Suppressor macrophage treated with lipopolysaccharide for 1 hour (primary cell): ENCODE measurements at regions not wholly inside any gene's neighbourhood (a gene's known extent, or its start where the extent isn't known, plus 50 kb on each side); places are given as distances from the start of the nearest gene placed in this dataset.
"Not testable (repeated sequence)": the region's sequence is repeated elsewhere in the genome, so short reads cannot be mapped to it uniquely, and the experiment has no call there.

Experiments
- DNase-seq, 3 donors: peaks; one replicate each; pipeline ENCODE4 v3.0.0-alpha.2; 2020 to 2022

DNA sequence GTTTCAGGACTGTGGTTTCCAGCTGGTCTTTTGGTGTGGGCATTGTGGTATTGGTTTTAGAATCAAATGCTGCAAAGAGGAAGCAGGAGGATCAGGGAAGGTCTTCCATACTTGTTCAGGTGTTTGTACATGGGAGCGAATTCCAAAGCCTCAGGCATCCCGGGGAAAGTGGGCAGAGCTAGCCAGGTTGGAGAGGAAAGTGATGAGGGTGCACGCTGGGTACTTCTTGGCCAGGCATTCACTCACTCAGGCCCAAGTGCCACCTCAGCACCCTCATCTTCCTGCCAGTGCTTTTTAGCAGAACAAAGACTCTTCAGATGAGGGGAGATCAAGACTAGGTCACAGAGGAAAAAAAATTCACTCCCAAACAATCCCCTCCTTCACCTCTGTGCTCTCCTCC is 241.1 kb upstream of the TBX18 start:
- no peak for DNase-seq

DNA sequence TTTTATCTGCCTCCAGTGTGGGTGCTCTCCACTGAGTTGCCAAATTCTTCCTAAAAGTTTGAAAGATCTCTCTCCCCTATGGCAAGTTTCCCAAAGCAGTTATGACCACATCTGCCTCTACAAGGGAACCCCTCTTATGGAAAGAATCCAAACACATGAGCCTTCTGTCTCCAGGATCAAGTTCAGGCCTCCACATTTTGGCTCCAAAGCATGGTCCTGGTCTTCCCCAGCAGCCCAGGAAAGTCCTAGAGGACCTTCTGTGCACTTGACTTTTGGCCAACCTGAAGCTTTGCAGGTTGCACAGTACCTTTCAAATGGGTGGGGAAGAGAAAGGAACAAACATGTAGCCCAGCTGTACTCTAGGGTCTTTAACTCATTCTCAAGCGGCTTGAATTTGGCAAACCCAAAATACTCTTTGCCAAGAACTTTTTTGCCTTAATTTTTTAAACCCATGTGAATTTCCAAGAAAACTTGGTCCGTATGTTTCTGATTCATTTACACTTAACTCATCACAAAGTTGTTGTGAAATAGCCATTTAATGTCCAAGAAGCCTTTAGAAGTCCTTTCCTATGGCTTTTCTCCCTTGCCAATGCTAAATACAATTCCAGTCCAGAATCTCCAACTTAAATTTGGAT is 240.1 kb upstream of the TBX18 start:
- DNase-seq: no peak

DNA sequence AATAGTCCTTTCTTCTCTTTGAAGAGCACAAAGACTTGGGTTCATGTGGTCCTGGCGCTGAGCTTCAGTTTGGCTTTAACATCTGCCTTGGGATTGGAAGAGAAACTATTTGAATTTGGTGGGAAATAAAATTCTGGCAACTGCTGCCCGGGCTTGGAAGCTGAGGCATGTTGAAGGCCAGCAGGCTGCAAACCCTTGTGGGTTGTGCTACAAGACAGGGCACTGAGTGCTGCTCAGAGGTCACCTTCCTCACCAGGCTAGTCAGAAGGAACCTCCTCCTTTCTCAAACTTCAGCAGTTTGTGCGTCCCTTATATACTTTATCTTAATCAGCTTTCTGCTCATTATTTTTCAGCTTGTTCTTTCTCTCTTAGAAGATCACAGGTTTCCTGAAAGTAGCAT is 238.4 kb upstream of the TBX18 start:
- no peak for DNase-seq

DNA sequence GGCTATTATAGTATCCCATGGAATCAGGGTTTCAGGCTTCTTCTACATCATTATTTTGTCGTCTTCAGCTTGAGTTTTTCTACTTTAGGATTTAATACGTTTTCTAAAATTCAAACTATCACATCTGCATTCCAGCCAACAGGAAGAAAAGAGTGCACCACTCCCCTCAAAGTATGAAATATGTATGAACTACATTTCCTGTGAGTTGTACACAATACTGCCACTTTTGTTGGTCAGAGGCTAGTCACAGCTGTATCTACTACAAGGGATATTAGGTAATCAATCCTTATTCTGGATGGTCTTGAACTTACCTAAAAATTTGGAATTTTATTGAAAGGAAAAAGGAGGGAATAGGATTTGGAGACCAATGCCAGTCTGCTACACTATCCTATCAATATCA is 235.6 kb upstream of the TBX18 start:
- no peak for DNase-seq

DNA sequence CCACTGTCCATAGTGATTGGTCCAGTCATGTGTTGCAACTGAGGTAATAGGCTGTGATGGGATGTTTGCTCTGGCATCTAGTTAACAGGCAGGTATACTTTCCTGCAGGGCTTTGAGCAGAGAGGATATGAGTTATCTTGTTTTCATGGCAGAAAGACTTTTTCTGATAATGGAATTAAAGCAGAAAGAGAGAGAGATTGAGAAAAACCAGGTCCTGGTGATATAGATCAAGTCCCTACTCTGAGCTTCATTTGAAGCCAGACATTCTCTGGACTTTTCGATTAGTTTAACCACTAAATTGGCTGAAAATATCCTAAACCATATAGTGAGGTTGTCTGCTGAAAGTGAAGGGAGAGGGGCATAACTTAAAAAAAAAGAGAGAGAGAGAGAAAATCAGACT is 233.8 kb upstream of the TBX18 start:
- DNase-seq: no peak

DNA sequence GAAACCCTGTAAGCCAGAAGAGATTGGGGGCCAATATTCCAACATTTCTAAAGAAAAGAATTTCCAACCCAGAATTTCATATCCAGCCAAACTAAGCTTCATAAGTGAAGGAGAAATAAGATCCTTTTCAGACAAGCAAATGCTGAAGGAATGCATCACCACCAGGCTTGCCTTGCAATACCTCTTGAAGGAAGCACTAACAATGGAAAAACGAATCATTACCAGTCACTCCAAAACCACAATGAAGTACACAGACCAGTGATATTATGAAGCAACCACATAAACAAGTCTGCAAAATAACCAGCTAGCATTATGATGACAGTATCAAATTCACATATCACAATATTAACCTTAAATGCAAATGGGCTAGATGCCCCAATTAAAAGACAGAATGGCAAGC is 224.4 kb upstream of the TBX18 start:
- DNase-seq: not testable (repeated sequence)

DNA sequence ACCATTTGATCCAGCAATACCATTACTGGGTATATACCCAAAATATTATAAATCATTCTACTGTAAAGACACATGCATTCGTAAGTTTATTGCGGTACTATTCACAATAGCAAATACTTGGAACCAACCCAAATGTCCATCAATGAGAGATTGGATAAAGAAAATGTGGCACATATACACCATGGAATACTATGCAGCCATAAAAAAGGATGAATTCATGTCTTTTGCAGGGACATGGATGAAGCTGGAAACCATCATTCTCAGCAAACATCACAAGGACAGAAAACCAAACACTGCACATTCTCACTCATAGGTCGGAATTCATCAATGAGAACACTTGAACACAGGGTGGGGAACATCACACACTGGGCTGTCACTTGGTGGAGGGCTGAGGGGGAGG is 221.1 kb upstream of the TBX18 start:
- not testable (repeated sequence) for DNase-seq

- DNase-seq: no peak
Observed at GRCh38 chr6:84979541-84979940, 215.1 kb upstream of the TBX18 start.

DNA sequence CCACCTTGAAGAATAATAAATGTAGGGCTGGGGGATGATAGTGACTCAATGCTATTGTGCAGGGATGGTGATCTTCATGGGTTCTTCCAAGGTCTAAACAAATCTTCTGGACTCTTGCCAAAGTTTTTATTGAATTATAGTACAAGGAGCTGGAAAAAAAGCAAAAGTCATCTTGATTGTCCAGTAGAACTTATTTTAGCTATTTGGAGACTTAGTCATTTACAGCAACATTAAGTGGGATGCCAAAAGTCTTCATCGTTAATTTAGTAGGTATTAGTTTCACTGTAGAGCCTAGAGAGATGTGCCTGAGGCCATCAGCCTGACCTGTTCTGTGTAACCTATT is 212.9 kb upstream of the TBX18 start:
- DNase-seq: no peak

GRCh38 chr6:84976526-84977362 is 212.3 kb upstream of the TBX18 start:
- DNase-seq: no peak

- no peak for DNase-seq
Observed at GRCh38 chr6:84975316-84975715, 210.9 kb upstream of the TBX18 start.

DNA sequence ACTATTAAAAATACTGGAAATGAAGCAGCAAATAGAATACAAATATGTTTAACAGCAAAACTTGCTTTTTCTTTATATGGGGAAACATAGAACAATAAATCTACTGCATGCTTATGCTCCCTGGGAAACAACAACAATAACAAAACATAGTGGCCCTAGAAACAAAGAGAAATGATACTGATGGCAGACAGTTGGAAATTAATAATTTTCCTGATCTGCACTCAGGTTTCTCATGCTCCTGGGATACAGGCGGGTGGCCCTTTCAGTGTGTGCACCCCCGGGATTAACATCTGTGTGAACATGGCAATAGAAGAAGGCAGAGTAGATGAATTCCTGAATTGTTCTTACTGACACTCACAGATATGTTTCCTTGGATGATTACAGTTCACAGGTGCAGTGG is 209.2 kb upstream of the TBX18 start:
- no peak for DNase-seq

DNA sequence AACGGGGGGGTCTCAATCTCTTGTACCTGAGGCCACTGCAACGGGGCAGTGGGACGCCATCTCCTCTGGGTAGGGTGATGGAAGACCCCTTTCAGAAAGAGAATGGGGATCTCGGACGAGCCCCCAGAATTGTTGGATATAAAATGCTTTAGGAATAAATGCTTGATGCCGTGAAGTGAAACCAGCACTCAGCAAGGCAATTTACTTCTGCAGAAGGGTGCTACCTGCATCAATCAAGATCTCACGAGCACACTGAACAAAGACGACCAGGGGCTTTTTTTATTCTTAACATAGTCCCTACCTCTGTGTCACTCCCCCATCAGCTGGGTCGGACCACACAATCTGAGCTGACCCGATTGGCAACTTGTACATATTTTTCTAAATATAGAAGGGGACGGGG is 203.6 kb upstream of the TBX18 start:
- DNase-seq: no peak

GRCh38 chr6:84967389-84967788 is 203.0 kb upstream of the TBX18 start:
- DNase-seq: no peak

DNA sequence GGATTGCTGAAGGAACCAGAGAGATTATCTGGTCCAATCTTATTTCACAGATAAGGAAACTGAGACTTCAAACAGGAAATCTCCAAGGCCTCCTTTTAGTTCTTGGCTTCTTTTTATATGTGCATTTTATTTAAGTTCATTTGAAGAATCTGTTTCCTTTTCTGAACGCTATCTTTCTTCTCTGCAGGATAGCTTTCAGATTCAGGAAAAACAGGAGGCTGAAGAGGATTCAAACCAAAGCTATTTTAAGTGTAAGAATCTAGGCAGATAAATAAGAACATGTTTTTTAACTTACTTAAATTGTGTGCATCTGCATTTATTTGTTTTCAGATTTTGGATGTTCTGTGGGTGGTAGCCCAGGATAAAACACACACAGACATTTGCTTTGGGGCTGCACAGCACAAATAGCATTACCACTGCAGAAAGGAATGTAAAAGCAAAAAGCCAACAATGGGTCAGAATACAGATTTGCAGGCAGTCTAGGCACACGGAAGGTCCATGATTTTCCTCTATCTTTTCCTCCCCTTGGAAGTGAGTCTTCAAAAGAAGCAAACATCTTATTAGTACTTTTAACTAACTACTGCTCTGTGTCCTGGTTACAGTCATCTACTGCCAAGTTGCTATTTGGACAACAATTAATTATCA is 188.8 kb upstream of the TBX18 start:
- no peak for DNase-seq

- not testable (repeated sequence) for DNase-seq
Observed at GRCh38 chr6:84944926-84945325, 180.5 kb upstream of the TBX18 start.

- DNase-seq: no peak
Observed at GRCh38 chr6:84943905-84944304, 179.5 kb upstream of the TBX18 start.

GRCh38 chr6:84941609-84942008 is 177.2 kb upstream of the TBX18 start:
- DNase-seq: not testable (repeated sequence)

GRCh38 chr6:84929212-84929611 is 164.8 kb upstream of the TBX18 start:
- DNase-seq: no peak

DNA sequence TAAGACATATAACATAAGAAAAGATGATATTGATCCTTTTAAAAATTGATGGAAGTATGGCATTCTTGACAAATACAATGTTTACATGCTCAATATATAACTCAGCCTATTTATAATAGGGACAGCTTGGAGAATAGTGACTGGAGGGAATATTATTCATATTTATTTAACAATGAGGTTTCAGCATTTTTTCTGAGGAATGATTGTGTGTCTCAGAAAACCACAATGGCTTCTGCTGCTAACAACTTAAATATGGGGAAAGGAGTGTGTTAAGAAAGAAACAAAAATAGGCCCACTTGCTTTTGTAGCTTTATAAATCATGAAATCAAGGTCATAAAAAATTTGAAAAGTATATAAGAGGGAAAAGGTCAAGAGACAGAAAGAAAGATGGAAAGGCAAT is 163.2 kb upstream of the TBX18 start:
- DNase-seq: no peak

DNA sequence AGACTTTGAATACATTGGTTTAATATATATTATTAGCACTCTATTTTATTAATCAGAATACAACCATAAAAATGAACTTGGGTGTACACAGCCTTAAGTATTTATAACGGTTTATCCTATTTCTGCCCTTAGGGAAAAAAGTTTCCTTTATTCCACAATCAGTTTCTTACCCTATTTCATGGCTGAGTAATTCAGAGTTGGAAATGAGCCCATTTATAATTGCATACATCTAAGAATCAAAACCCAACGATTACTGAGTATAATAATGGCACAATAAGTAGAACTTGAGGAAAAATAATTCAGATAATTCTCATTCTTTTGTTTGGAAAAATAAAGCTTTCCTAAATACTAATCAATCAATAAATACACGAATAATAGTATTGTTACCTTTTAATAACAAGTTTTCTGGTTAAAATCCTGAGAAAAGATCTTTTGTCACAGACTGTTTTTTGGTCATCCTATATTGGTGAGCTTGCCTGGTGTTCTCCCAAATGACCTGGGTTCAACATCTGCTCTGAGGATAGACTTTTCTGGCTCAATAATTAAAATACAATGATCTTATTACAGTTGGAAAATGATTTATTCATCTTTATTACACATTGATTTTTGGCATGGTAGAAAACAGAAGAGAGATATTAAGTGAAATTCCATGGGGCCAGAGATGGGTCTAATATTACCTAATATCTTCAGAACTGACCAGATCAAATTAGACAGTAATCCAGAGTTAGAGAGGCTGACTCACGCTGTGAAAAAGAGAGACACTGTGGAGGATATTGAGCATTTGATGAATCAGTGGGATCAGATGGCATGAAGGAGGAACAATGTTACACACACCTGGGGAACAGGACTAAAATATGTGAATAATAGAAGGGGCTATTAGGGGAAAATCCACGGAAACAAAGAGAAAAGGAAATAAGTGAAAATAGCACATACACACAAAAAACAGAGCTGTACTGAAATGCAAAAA is 162.1 kb upstream of the TBX18 start:
- no peak for DNase-seq

- no peak for DNase-seq
Observed at GRCh38 chr6:84921891-84922290, 157.5 kb upstream of the TBX18 start.

- DNase-seq: no peak
Observed at GRCh38 chr6:84920021-84920420, 155.6 kb upstream of the TBX18 start.
